H9 (cell line): ENCODE measurements at regions not wholly inside any gene's neighbourhood (a gene's known extent, or its start where the extent isn't known, plus 50 kb on each side); places are given as distances from the start of the nearest gene placed in this dataset.

Source experiments
- DNase-seq: peaks from one replicate; pipeline ENCODE4 v3.0.0-alpha.2; 2017
- H2AFZ ChIP-seq: one replicate; pipeline ENCODE4 v1.6.1; 2013; ENCODE audit warnings: mild to moderate bottlenecking, low read length, control low read depth, moderate library complexity
- H2AK5ac ChIP-seq: 2 replicates; pipeline ENCODE4 v1.6.1; 2013; ENCODE audit warnings: low read length, control low read depth, mixed read lengths; ENCODE audit not compliant: insufficient read length
- H2BK120ac ChIP-seq: one replicate; pipeline ENCODE4 v1.6.1; 2013; ENCODE audit warnings: low read depth, mild to moderate bottlenecking, low read length, control low read depth, inconsistent platforms; ENCODE audit not compliant: poor library complexity, severe bottlenecking
- H2BK12ac ChIP-seq: 2 replicates; pipeline ENCODE4 v1.6.1; 2013; ENCODE audit warnings: low read length, control low read depth, mixed read lengths, low read depth; ENCODE audit not compliant: insufficient read length
- H2BK15ac ChIP-seq: 2 replicates; pipeline ENCODE4 v1.6.1; 2013; ENCODE audit warnings: low read depth, low read length, control low read depth
- H2BK20ac ChIP-seq: one replicate; pipeline ENCODE4 v1.6.1; 2013; ENCODE audit warnings: low read depth, mild to moderate bottlenecking, low read length, control low read depth, inconsistent platforms; ENCODE audit not compliant: poor library complexity, severe bottlenecking
- H2BK5ac ChIP-seq: 2 replicates; pipeline ENCODE4 v1.6.1; 2013; ENCODE audit warnings: low read length, control low read depth, mixed read lengths; ENCODE audit not compliant: insufficient read length
- H3K14ac ChIP-seq: 2 replicates; pipeline ENCODE4 v1.6.1; 2013; ENCODE audit warnings: low read length, control low read depth; ENCODE audit not compliant: insufficient read depth
- H3K18ac ChIP-seq: 2 replicates; pipeline ENCODE4 v1.6.1; 2013; ENCODE audit warnings: low read depth, mild to moderate bottlenecking, mixed read lengths, low read length, control low read depth; ENCODE audit not compliant: insufficient read length
- H3K23ac ChIP-seq: 2 replicates; pipeline ENCODE4 v1.6.1; 2013; ENCODE audit warnings: low read length, control low read depth, mixed read lengths, low read depth; ENCODE audit not compliant: insufficient read length
- H3K23me2 ChIP-seq: 2 replicates; pipeline ENCODE4 v1.6.1; 2013; ENCODE audit warnings: low read depth, mild to moderate bottlenecking, mixed read lengths, low read length, control low read depth; ENCODE audit not compliant: insufficient read length, poor library complexity, severe bottlenecking
- H3K27ac ChIP-seq: 2 replicates; pipeline ENCODE4 v1.5.1; 2013; ENCODE audit warnings: low read length, control low read depth, mixed read lengths, low read depth; ENCODE audit not compliant: insufficient read length
- H3K27me3 ChIP-seq: 2 replicates; pipeline ENCODE4 v1.6.1; 2013; ENCODE audit warnings: low read length, control low read depth, inconsistent platforms; ENCODE audit not compliant: insufficient read depth
- H3K4ac ChIP-seq: 2 replicates; pipeline ENCODE4 v1.6.1; 2013; ENCODE audit warnings: low read depth, mild to moderate bottlenecking, control low read depth, inconsistent platforms, low read length, moderate library complexity
- H3K4me1 ChIP-seq: 2 replicates; pipeline ENCODE4 v1.6.1; 2013; ENCODE audit warnings: low read length, control low read depth, inconsistent platforms; ENCODE audit not compliant: insufficient read depth
- H3K4me2 ChIP-seq: 2 replicates; pipeline ENCODE4 v1.6.1; 2013; ENCODE audit warnings: low read length, control low read depth, mixed read lengths; ENCODE audit not compliant: insufficient read length, insufficient read depth
- H3K56ac ChIP-seq: 2 replicates; pipeline ENCODE4 v1.6.1; 2013; ENCODE audit warnings: low read depth, mild to moderate bottlenecking, mixed read lengths, low read length, control low read depth; ENCODE audit not compliant: insufficient read length
- H3K79me1 ChIP-seq: 2 replicates; pipeline ENCODE4 v1.6.1; 2013; ENCODE audit warnings: low read depth, mild to moderate bottlenecking, moderate library complexity, low read length, control low read depth, inconsistent platforms; ENCODE audit not compliant: insufficient read depth, poor library complexity, severe bottlenecking
- H3K79me2 ChIP-seq: 2 replicates; pipeline ENCODE4 v1.6.1; 2013; ENCODE audit warnings: low read length, control low read depth, inconsistent platforms; ENCODE audit not compliant: insufficient read depth
- H3K9ac ChIP-seq: 2 replicates; pipeline ENCODE4 v1.6.1; 2013; ENCODE audit warnings: low read length, control low read depth, mixed read lengths; ENCODE audit not compliant: insufficient read length; ENCODE audit errors: extremely low read depth
- H3K9me3 ChIP-seq: one replicate; pipeline ENCODE4 v1.6.1; 2013; ENCODE audit warnings: low read depth, low read length, inconsistent platforms; ENCODE audit not compliant: control insufficient read depth
- H3T11ph ChIP-seq: one replicate; pipeline ENCODE4 v1.6.1; 2013; ENCODE audit warnings: mild to moderate bottlenecking, low read length, control low read depth, inconsistent platforms
- H4K20me1 ChIP-seq: one replicate; pipeline ENCODE4 v1.6.1; 2013; ENCODE audit not compliant: control insufficient read depth, insufficient read length, insufficient read depth
- H4K5ac ChIP-seq: 2 replicates; pipeline ENCODE4 v1.6.1; 2013; ENCODE audit warnings: low read depth, mild to moderate bottlenecking, mixed read lengths, low read length, control low read depth; ENCODE audit not compliant: insufficient read length
- H4K8ac ChIP-seq: replicated peaks from 2 replicates; pipeline ENCODE4 v1.6.1; 2013; ENCODE audit warnings: low read length, control low read depth, mixed read lengths, low read depth; ENCODE audit not compliant: insufficient read length
- H4K91ac ChIP-seq: 2 replicates; pipeline ENCODE4 v1.6.1; 2013; ENCODE audit warnings: low read depth, mild to moderate bottlenecking, moderate library complexity, mixed read lengths, low read length, control low read depth; ENCODE audit not compliant: insufficient read length
- H3K27ac Mint-ChIP-seq, 3 experiments: 2 replicates in 2 of 3; 3 replicates in 1 of 3; pipeline ENCODE4 v1.8.0; 2020 to 2021; ENCODE audit warnings: mixed read lengths in 3 of 3, mild to moderate bottlenecking in 1 of 3, moderate library complexity in 1 of 3
- H3K27me3 Mint-ChIP-seq: 2 replicates; pipeline ENCODE4 v1.8.0; 2021; ENCODE audit warnings: low read depth, mild to moderate bottlenecking, moderate library complexity, mixed read lengths
- H3K36me3 Mint-ChIP-seq, 3 experiments: 2 replicates in 2 of 3; 3 replicates in 1 of 3; pipeline ENCODE4 v1.8.0; 2020 to 2021; ENCODE audit warnings: low read depth in 3 of 3, mixed read lengths in 3 of 3; ENCODE audit not compliant: insufficient read depth in 1 of 3
- H3K4me1 Mint-ChIP-seq, 2 experiments: 2 replicates each; pipeline ENCODE4 v1.8.0; 2020; ENCODE audit warnings: mixed read lengths in 2 of 2
- H3K4me3 Mint-ChIP-seq, 2 experiments: 2 replicates in 1 of 2; 3 replicates in 1 of 2; pipeline ENCODE4 v1.8.0; 2020 to 2021; ENCODE audit warnings: mild to moderate bottlenecking in 2 of 2, mixed read lengths in 2 of 2, moderate library complexity in 1 of 2
- H3K9me3 Mint-ChIP-seq, 2 experiments: 2 replicates in 1 of 2; 3 replicates in 1 of 2; pipeline ENCODE4 v1.8.0; 2020; ENCODE audit warnings: mild to moderate bottlenecking in 2 of 2, mixed read lengths in 2 of 2, moderate library complexity in 1 of 2
- WGBS: extraction: QIAGEN DNeasy Blood & Tissue Kit; methylation state at CpG from one replicate; pipeline ENCODE4 v1.1.7; 2013; ENCODE audit warnings: missing lambda C conversion rate, low lambda C conversion rate, mixed read lengths; ENCODE audit not compliant: insufficient read length; ENCODE audit errors: extremely low coverage; 5-methylcytosine and 5-hydroxymethylcytosine counted together
- TF ChIP-seq, protein P1 (sequence below): fragments of 200-600 bp; sonication (generic); conservative IDR thresholded peaks from 3 replicates; pipeline ENCODE4 v1.8.0; 2021; ENCODE audit warnings: antibody characterized with exemption, mild to moderate bottlenecking

DNA sequence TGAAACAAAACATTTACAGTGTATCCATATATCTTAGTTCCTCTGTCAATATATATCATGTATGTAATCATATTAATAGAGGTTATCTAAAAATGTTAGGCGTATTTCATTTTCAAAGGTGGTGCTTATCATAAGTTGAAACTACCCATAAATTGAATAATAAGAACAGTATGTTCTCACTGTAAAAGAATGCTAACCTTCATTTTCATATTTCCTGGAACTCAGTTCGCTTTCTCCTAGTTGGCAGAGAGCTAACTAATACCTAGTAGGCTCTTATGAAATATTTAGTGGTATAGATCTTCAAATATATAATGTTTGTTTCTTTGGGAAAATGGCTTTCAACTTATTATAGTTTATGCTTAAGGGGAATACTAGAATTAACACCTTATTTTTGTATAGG lies 118.4 kb downstream of the DISP1 start:
- Histone ChIP-seq H3K56ac (no peak overlapping the region), H3K9me3 (no peaks in the 10 kb centered on the region), H3K79me1 (no peaks in the 10 kb centered on the region), H4K8ac (no peak overlapping the region), H3K79me2 (no peaks in the 10 kb centered on the region), H2AFZ (no peak overlapping the region), H2BK20ac (no peak overlapping the region), H3K4ac (no peak overlapping the region), H3K9ac (no peak overlapping the region), H2BK15ac (no peak overlapping the region), H2BK5ac (no peak overlapping the region), H4K20me1 (no peaks in the 10 kb centered on the region), H2BK120ac (no peak overlapping the region), H3K27ac (no peak overlapping the region), H4K5ac (no peak overlapping the region), H3K14ac (no peak overlapping the region), H3K23ac (no peak overlapping the region), H3K18ac (no peak overlapping the region), H3K4me2 (no peak overlapping the region), H4K91ac (no peak overlapping the region), H3K27me3 (no peaks in the 10 kb centered on the region), H2BK12ac (no peak overlapping the region), H2AK5ac (no peak overlapping the region), H3T11ph (no peak overlapping the region), H3K23me2 (no peaks in the 10 kb centered on the region), H3K4me1 (no peaks in the 10 kb centered on the region)
- no peaks in the 10 kb centered on the region for H3K36me3 Mint-ChIP-seq
- H3K9me3 Mint-ChIP-seq, result no peaks in the 10 kb centered on the region
- no peak overlapping the region for H3K27ac Mint-ChIP-seq
- no CpG with 5 or more reads among the region's 2 CpGs for WGBS
- no peak overlapping the region for H3K4me3 Mint-ChIP-seq
- TF ChIP-seq, protein P1, sequence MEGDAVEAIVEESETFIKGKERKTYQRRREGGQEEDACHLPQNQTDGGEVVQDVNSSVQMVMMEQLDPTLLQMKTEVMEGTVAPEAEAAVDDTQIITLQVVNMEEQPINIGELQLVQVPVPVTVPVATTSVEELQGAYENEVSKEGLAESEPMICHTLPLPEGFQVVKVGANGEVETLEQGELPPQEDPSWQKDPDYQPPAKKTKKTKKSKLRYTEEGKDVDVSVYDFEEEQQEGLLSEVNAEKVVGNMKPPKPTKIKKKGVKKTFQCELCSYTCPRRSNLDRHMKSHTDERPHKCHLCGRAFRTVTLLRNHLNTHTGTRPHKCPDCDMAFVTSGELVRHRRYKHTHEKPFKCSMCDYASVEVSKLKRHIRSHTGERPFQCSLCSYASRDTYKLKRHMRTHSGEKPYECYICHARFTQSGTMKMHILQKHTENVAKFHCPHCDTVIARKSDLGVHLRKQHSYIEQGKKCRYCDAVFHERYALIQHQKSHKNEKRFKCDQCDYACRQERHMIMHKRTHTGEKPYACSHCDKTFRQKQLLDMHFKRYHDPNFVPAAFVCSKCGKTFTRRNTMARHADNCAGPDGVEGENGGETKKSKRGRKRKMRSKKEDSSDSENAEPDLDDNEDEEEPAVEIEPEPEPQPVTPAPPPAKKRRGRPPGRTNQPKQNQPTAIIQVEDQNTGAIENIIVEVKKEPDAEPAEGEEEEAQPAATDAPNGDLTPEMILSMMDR, result no peak
- no peaks in the 10 kb centered on the region for H3K27me3 Mint-ChIP-seq
- no peak for DNase-seq
- H3K4me1 Mint-ChIP-seq, result peaks cover 10 to 26% of the 10 kb centered on the region in 2 experiments
